ENCODE measurements at regions not wholly inside any gene's neighbourhood (a gene's known extent, or its start where the extent isn't known, plus 50 kb on each side); places are given as distances from the start of the nearest gene placed in this dataset.

- H3K4me3 ChIP-seq (ENCODE audit: low read length in 3 of 3) = no peak overlapping the region
- DNase-seq (no peak), FAIRE-seq (no peak)
- intact Hi-C loops (cut with DNase I) = no loop called here
- no peak for TF ChIP-seq CTCF (IDR thresholded peaks at IDR 0.05; ENCODE audit: borderline replicate concordance, extremely low read depth, insufficient read depth)
- H3K27me3 ChIP-seq (ENCODE audit: control insufficient read depth, insufficient read depth, low read length) = no peaks in the 10 kb centered on the region
- no peaks in the 10 kb centered on the region for H3K9me3 ChIP-seq (ENCODE audit: control insufficient read depth in 2 of 3, insufficient read depth in 1 of 3, low read length in 3 of 3)
- no peak overlapping the region for H3K9ac ChIP-seq (ENCODE audit: low read length in 3 of 3)
- H3K4me1 ChIP-seq (ENCODE audit: control insufficient read depth in 2 of 3, insufficient read depth in 2 of 3, low read depth in 1 of 3, low read length in 3 of 3) = no peaks in the 10 kb centered on the region
- H3K36me3 ChIP-seq (ENCODE audit: control insufficient read depth in 2 of 3, insufficient read depth in 3 of 3, low read length in 3 of 3) = no peaks in the 10 kb centered on the region
- H3K27ac ChIP-seq (ENCODE audit: low read depth in 2 of 2, low read length in 2 of 2) = no peak overlapping the region
These were observed 135.9 kb upstream of the EPHA7 start for GRCh38 chr6:93555292-93555691.

GRCh38 chr6:93554018-93554417 lies 134.7 kb upstream of the EPHA7 start:
- Histone ChIP-seq H3K36me3 (ENCODE audit: control insufficient read depth in 2 of 3, insufficient read depth in 3 of 3, low read length in 3 of 3) (no peaks in the 10 kb centered on the region), H3K9ac (ENCODE audit: low read length in 3 of 3) (no peak overlapping the region), H3K4me3 (ENCODE audit: low read length in 3 of 3) (no peak overlapping the region), H3K4me1 (ENCODE audit: control insufficient read depth in 2 of 3, insufficient read depth in 2 of 3, low read depth in 1 of 3, low read length in 3 of 3) (no peaks in the 10 kb centered on the region), H3K27ac (ENCODE audit: low read depth in 2 of 2, low read length in 2 of 2) (no peak overlapping the region), H3K9me3 (ENCODE audit: control insufficient read depth in 2 of 3, insufficient read depth in 1 of 3, low read length in 3 of 3) (no peaks in the 10 kb centered on the region), H3K27me3 (ENCODE audit: control insufficient read depth, insufficient read depth, low read length) (no peaks in the 10 kb centered on the region)
- DNase-seq (no peak), FAIRE-seq (no peak)
- no peak for TF ChIP-seq CTCF (IDR thresholded peaks at IDR 0.05; ENCODE audit: borderline replicate concordance, extremely low read depth, insufficient read depth)
- intact Hi-C loops (cut with DNase I) = no loop called here

- FAIRE-seq (no peak), DNase-seq (no peak)
- Histone ChIP-seq H3K36me3 (ENCODE audit: control insufficient read depth in 2 of 3, insufficient read depth in 3 of 3, low read length in 3 of 3) (no peaks in the 10 kb centered on the region), H3K4me3 (ENCODE audit: low read length in 3 of 3) (no peak overlapping the region), H3K27ac (ENCODE audit: low read depth in 2 of 2, low read length in 2 of 2) (no peak overlapping the region), H3K9ac (ENCODE audit: low read length in 3 of 3) (no peak overlapping the region), H3K4me1 (ENCODE audit: control insufficient read depth in 2 of 3, insufficient read depth in 2 of 3, low read depth in 1 of 3, low read length in 3 of 3) (no peaks in the 10 kb centered on the region), H3K9me3 (ENCODE audit: control insufficient read depth in 2 of 3, insufficient read depth in 1 of 3, low read length in 3 of 3) (no peaks in the 10 kb centered on the region), H3K27me3 (ENCODE audit: control insufficient read depth, insufficient read depth, low read length) (no peaks in the 10 kb centered on the region)
- intact Hi-C loops (cut with DNase I) = no loop called here
- no peak for TF ChIP-seq CTCF (IDR thresholded peaks at IDR 0.05; ENCODE audit: borderline replicate concordance, extremely low read depth, insufficient read depth)
These were observed 131.4 kb upstream of the EPHA7 start for GRCh38 chr6:93550551-93551276.

- intact Hi-C loops (cut with DNase I) = no loop called here
- H3K4me1 ChIP-seq (ENCODE audit: control insufficient read depth in 2 of 3, insufficient read depth in 2 of 3, low read depth in 1 of 3, low read length in 3 of 3) = no peaks in the 10 kb centered on the region
- no peaks in the 10 kb centered on the region for H3K9me3 ChIP-seq (ENCODE audit: control insufficient read depth in 2 of 3, insufficient read depth in 1 of 3, low read length in 3 of 3)
- no peak overlapping the region for H3K9ac ChIP-seq (ENCODE audit: low read length in 3 of 3)
- H3K4me3 ChIP-seq (ENCODE audit: low read length in 3 of 3) = no peak overlapping the region
- FAIRE-seq (no peak), DNase-seq (no peak)
- H3K27ac ChIP-seq (ENCODE audit: low read depth in 2 of 2, low read length in 2 of 2) = no peak overlapping the region
- no peaks in the 10 kb centered on the region for H3K27me3 ChIP-seq (ENCODE audit: control insufficient read depth, insufficient read depth, low read length)
- H3K36me3 ChIP-seq (ENCODE audit: control insufficient read depth in 2 of 3, insufficient read depth in 3 of 3, low read length in 3 of 3) = no peaks in the 10 kb centered on the region
- TF ChIP-seq CTCF (IDR thresholded peaks at IDR 0.05; ENCODE audit: borderline replicate concordance, extremely low read depth, insufficient read depth) = no peak
These were observed 130.5 kb upstream of the EPHA7 start for GRCh38 chr6:93549868-93550267.

Data from kidney (tissue), 13 donors.